GM23248 (cell line): ENCODE measurements at regions not wholly inside any gene's neighbourhood (a gene's known extent, or its start where the extent isn't known, plus 50 kb on each side); places are given as distances from the start of the nearest gene placed in this dataset.

Experiments
- EZH2 ChIP-seq: fragments of 200-600 bp; sonication (generic); IDR thresholded peaks from 2 replicates; pipeline ENCODE4 v1.6.1; 2018; ENCODE audit warnings: antibody characterized with exemption, mild to moderate bottlenecking; ENCODE audit not compliant: insufficient read depth, poor library complexity, severe bottlenecking
- EZH2phosphoT487 ChIP-seq: fragments of 200-600 bp; sonication (generic); IDR thresholded peaks from 2 replicates; pipeline ENCODE4 v1.6.1; 2018; ENCODE audit warnings: antibody characterized with exemption, moderate library complexity, mild to moderate bottlenecking, low read depth; ENCODE audit not compliant: insufficient read depth

DNA sequence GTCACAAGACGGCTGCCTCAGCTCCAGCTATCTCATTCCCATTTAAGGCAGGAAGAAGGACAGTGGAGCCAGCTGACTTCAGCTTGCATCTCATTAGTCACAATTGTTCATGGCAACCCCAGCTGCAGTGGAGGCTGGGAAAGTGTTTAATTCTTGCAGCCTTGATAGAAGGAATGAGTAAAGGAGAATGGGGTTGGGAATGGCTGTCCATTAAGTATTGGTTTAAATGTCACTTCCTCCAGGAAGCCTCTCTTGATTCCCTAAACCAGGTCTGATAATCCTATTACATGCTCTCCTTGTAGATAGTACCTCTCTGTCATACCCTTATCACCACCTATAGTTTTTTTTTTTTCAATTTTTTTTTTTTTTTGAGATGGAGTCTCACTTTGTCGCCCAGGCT lies 166.4 kb downstream of the TFAP2C start:
- TF ChIP-seq EZH2 (no peak), EZH2phosphoT487 (no peak)
